Fibroblast of gingiva (primary cell): ENCODE measurements at regions not wholly inside any gene's neighbourhood (a gene's known extent, or its start where the extent isn't known, plus 50 kb on each side); places are given as distances from the start of the nearest gene placed in this dataset.

Source experiments
- DNase-seq: peaks from one replicate; pipeline ENCODE4 v3.0.0-alpha.2; 2011; ENCODE audit warnings: low read depth

- DNase-seq: peak; percentile 86
Observed at GRCh38 chr6:4615891-4616290, 160.3 kb upstream of the CDYL start.

GRCh38 chr6:4615231-4615630 lies 161.0 kb upstream of the CDYL start:
- DNase-seq: no peak

- no peak for DNase-seq
Observed at GRCh38 chr6:4614637-4615036, 161.6 kb upstream of the CDYL start.

GRCh38 chr6:4613795-4614194 lies 162.4 kb upstream of the CDYL start:
- no peak for DNase-seq

GRCh38 chr6:4613381-4613780 lies 162.8 kb upstream of the CDYL start:
- DNase-seq: no peak

- DNase-seq: peak; percentile 38
Observed at GRCh38 chr6:4612636-4613171, 163.5 kb upstream of the CDYL start.

GRCh38 chr6:4611429-4612129 lies 164.6 kb upstream of the CDYL start:
- no peak for DNase-seq

- peak; percentile 65 for DNase-seq
Observed at GRCh38 chr6:4610256-4610655, 165.9 kb upstream of the CDYL start.

GRCh38 chr6:4608361-4609115 lies 167.7 kb upstream of the CDYL start:
- no peak for DNase-seq

- DNase-seq: no peak
Observed at GRCh38 chr6:4607793-4608192, 168.4 kb upstream of the CDYL start.

- peak; percentile 63 for DNase-seq
Observed at GRCh38 chr6:4606821-4607704, 169.1 kb upstream of the CDYL start.

GRCh38 chr6:4606016-4606415 lies 170.2 kb upstream of the CDYL start:
- DNase-seq: no peak

- DNase-seq: no peak
Observed at GRCh38 chr6:4603856-4604369, 172.3 kb upstream of the CDYL start.

GRCh38 chr6:4603291-4603690 lies 172.9 kb upstream of the CDYL start:
- peak; percentile 96 for DNase-seq

- DNase-seq: peak; percentile 16
Observed at GRCh38 chr6:4599924-4600323, 176.3 kb upstream of the CDYL start.

GRCh38 chr6:4598384-4598995 lies 177.7 kb upstream of the CDYL start:
- no peak for DNase-seq

GRCh38 chr6:4593951-4594350 lies 182.3 kb upstream of the CDYL start:
- DNase-seq: no peak

- no peak for DNase-seq
Observed at GRCh38 chr6:4592026-4592425, 184.2 kb upstream of the CDYL start.

- no peak for DNase-seq
Observed at GRCh38 chr6:4591218-4591617, 185.0 kb upstream of the CDYL start.

GRCh38 chr6:4589295-4589694 lies 186.9 kb upstream of the CDYL start:
- no peak for DNase-seq

GRCh38 chr6:4588581-4588980 lies 187.6 kb upstream of the CDYL start:
- no peak for DNase-seq

GRCh38 chr6:4588163-4588562 lies 188.0 kb upstream of the CDYL start:
- DNase-seq: no peak
